ENCODE measurements at regions not wholly inside any gene's neighbourhood (a gene's known extent, or its start where the extent isn't known, plus 50 kb on each side); places are given as distances from the start of the nearest gene placed in this dataset.

DNA sequence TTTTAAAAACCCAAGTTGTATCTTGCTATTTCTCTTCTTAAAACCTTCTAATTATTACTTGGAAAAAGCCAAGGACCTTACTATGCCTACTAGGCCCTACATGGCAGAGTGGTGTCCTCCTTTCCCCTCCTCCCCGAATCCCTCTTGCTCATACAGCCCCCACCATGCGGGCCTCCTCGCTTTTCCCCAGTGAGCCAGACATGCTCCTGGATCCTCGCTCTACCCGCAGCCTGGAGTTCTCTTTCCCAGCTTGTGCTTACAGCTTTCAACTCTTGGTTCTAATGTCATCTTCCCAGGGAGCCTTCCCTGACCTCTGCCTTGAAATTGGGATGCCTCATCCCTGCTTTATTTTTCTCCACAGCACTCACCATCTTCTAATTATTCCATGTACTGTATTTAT is 111.8 kb upstream of the TLE3 start:
- 96 to 100% methylated on average over 3 to 5 of the region's 5 CpGs for WGBS, 2 donors (ENCODE audit: low coverage in 1 of 2)
- Histone ChIP-seq H3K9me3 (no peaks in the 10 kb centered on the region), H3K36me3 (no peaks in the 10 kb centered on the region), H3K27ac (no peak overlapping the region), H3K4me1 (peaks cover 0 to 8% (median 0%) of the 10 kb centered on the region in 4 donors), H3K27me3 (peaks cover 13% of the 10 kb centered on the region), H3K4me3 (no peak overlapping the region)
- TF ChIP-seq, protein P1, sequence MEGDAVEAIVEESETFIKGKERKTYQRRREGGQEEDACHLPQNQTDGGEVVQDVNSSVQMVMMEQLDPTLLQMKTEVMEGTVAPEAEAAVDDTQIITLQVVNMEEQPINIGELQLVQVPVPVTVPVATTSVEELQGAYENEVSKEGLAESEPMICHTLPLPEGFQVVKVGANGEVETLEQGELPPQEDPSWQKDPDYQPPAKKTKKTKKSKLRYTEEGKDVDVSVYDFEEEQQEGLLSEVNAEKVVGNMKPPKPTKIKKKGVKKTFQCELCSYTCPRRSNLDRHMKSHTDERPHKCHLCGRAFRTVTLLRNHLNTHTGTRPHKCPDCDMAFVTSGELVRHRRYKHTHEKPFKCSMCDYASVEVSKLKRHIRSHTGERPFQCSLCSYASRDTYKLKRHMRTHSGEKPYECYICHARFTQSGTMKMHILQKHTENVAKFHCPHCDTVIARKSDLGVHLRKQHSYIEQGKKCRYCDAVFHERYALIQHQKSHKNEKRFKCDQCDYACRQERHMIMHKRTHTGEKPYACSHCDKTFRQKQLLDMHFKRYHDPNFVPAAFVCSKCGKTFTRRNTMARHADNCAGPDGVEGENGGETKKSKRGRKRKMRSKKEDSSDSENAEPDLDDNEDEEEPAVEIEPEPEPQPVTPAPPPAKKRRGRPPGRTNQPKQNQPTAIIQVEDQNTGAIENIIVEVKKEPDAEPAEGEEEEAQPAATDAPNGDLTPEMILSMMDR (IDR thresholded peaks at IDR 0.05), result no peak
- TF ChIP-seq POLR2AphosphoS5 (IDR thresholded peaks at IDR 0.05) (no peak), POLR2A (IDR thresholded peaks at IDR 0.05) (no peak), EP300 (IDR thresholded peaks at IDR 0.05; ENCODE audit: low read depth) (no peak)
- in situ Hi-C loops (cut with MboI; ENCODE audit: low pct_ligation_motif_present in 1 of 4, low pct_unique_long_range_greater_than_20kb in 1 of 4, low sequenced_read_pairs in 3 of 4), result no loop called here
- intact Hi-C loops (cut with DNase I; ENCODE audit: low total_unique reads), result no loop called here
- DNase-seq, result no peak

DNA sequence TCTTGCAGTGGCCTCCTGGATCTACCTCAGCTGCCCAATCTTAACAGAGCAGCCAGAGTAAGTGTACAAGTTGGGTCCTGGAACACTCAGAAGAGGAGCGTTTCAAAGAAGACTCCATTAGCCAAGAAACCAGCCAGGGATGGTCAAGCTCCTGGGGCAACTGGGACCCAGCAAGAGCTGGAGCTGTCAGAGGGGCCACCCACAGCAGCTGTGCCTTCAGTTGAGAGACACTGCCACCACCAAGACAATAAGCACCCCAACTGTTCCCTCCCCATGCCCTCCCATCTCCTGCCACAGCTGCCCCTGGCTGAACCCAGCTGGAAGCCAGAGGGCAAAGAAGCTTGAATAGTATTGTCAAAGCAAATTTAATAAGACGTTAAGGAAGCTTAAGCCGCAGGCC is 110.6 kb upstream of the TLE3 start:
- WGBS, 2 donors (ENCODE audit: low coverage in 1 of 2), result 100% methylated on average over 2 to 3 of the region's 3 CpGs
- peaks cover 0 to 8% (median 0%) of the 10 kb centered on the region in 4 donors for H3K4me1 ChIP-seq
- no peaks in the 10 kb centered on the region for H3K36me3 ChIP-seq
- H3K4me3 ChIP-seq, result no peak overlapping the region
- H3K27ac ChIP-seq, result no peak overlapping the region
- in situ Hi-C loops (cut with MboI; ENCODE audit: low pct_ligation_motif_present in 1 of 4, low pct_unique_long_range_greater_than_20kb in 1 of 4, low sequenced_read_pairs in 3 of 4) (no loop called here), intact Hi-C loops (cut with DNase I; ENCODE audit: low total_unique reads) (no loop called here)
- peaks cover 7% of the 10 kb centered on the region for H3K27me3 ChIP-seq
- no peaks in the 10 kb centered on the region for H3K9me3 ChIP-seq
- TF ChIP-seq, protein P1 (IDR thresholded peaks at IDR 0.05), result no peak
- TF ChIP-seq POLR2AphosphoS5 (IDR thresholded peaks at IDR 0.05) (no peak), POLR2A (IDR thresholded peaks at IDR 0.05) (no peak), EP300 (IDR thresholded peaks at IDR 0.05; ENCODE audit: low read depth) (no peak)
- DNase-seq, result no peak

DNA sequence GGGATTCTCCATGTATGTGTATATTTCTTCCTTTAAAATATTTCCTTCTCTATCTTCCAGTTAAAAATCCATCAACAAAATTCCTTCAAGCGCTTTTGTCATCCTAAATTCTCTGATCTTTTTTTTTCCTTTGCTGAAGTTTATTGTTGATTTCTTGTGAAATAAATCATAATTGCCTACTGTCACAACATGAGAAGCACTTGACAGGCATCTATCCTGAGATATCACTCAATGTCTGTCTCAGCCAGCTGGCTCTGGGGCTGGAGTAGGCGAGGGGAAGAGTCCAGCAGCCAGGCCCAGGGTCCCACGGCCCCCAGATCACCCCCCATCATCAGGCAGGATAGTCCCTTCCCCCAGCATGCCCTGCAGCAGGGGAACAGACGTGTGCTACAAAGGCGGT is 109.0 kb upstream of the TLE3 start:
- intact Hi-C loops (cut with DNase I; ENCODE audit: low total_unique reads), result no loop called here
- H3K36me3 ChIP-seq, result no peaks in the 10 kb centered on the region
- H3K27me3 ChIP-seq, result peaks cover 7% of the 10 kb centered on the region
- no peak overlapping the region for H3K4me3 ChIP-seq
- no peaks in the 10 kb centered on the region for H3K4me1 ChIP-seq
- no peak for DNase-seq
- TF ChIP-seq, protein P1 (IDR thresholded peaks at IDR 0.05), result no peak
- TF ChIP-seq POLR2AphosphoS5 (IDR thresholded peaks at IDR 0.05), result no peak
- TF ChIP-seq EP300 (IDR thresholded peaks at IDR 0.05; ENCODE audit: low read depth), result no peak
- TF ChIP-seq POLR2A (IDR thresholded peaks at IDR 0.05), result no peak
- WGBS, 2 donors (ENCODE audit: low coverage in 1 of 2), result 70 to 94% methylated on average over 1 to 5 of the region's 5 CpGs
- H3K27ac ChIP-seq, result no peak overlapping the region
- no peaks in the 10 kb centered on the region for H3K9me3 ChIP-seq
- in situ Hi-C loops (cut with MboI; ENCODE audit: low pct_ligation_motif_present in 1 of 4, low pct_unique_long_range_greater_than_20kb in 1 of 4, low sequenced_read_pairs in 3 of 4), result no loop called here

DNA sequence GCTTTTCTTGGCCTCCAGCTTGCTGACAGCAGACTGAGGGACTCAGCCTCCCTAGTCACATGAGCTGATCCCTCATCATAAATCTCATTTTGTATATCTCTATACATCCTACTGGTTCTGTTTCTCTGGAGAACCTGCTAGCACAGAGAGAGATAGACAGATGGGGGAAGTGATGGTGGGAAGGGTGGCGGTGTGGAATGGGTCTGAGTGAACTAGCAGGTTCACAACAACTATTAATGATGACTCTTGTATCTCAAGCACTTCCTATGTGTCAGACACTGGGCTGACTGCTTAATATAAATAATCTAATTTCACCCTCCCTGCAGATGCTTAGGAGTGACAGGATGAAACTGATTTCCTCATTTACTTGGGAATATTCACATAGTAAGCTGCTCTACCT is 106.9 kb upstream of the TLE3 start:
- in situ Hi-C loops (cut with MboI; ENCODE audit: low pct_ligation_motif_present in 1 of 4, low pct_unique_long_range_greater_than_20kb in 1 of 4, low sequenced_read_pairs in 3 of 4) (no loop called here), intact Hi-C loops (cut with DNase I; ENCODE audit: low total_unique reads) (no loop called here)
- no peak for DNase-seq
- TF ChIP-seq, protein P1 (IDR thresholded peaks at IDR 0.05), result no peak
- TF ChIP-seq EP300 (IDR thresholded peaks at IDR 0.05; ENCODE audit: low read depth) (no peak), POLR2A (IDR thresholded peaks at IDR 0.05) (no peak), POLR2AphosphoS5 (IDR thresholded peaks at IDR 0.05) (no peak)
- 96% methylated on average over 1 of the region's 1 CpG; no CpG with 5 or more reads in 1 of the 2 donors for WGBS, 2 donors (ENCODE audit: low coverage in 1 of 2)
- no peak overlapping the region for H3K27ac ChIP-seq
- H3K9me3 ChIP-seq, result no peaks in the 10 kb centered on the region
- H3K27me3 ChIP-seq, result no peaks in the 10 kb centered on the region
- H3K36me3 ChIP-seq, result no peaks in the 10 kb centered on the region
- H3K4me3 ChIP-seq, result no peak overlapping the region
- H3K4me1 ChIP-seq, result no peaks in the 10 kb centered on the region

Data from transverse colon (tissue), 4 donors.